T-helper 2 cell treated with Interferon-gamma antibody and Interleukin-4, amounts not matched to agents 5 μg/mL and 100 μg/mL, for 36 hours (primary cell): ENCODE measurements at regions not wholly inside any gene's neighbourhood (a gene's known extent, or its start where the extent isn't known, plus 50 kb on each side); places are given as distances from the start of the nearest gene placed in this dataset.
A peak's percentile ranks its signal among the peaks of the same experiment; 100 is the strongest.

Source experiments
- DNase-seq: peaks from one replicate; pipeline ENCODE4 v3.0.0; 2021; ENCODE audit warnings: low spot score
- H3K27ac Mint-ChIP-seq: one replicate; pipeline ENCODE4 v1.8.0; 2021; ENCODE audit warnings: mild to moderate bottlenecking, mixed read lengths
- H3K27me3 Mint-ChIP-seq: one replicate; pipeline ENCODE4 v1.8.0; 2021; ENCODE audit warnings: low read depth, mixed read lengths
- H3K36me3 Mint-ChIP-seq: one replicate; pipeline ENCODE4 v1.8.0; 2021; ENCODE audit warnings: low read depth, mixed read lengths
- H3K4me1 Mint-ChIP-seq: one replicate; pipeline ENCODE4 v1.8.0; 2021; ENCODE audit warnings: low read depth, mixed read lengths
- H3K4me3 Mint-ChIP-seq: one replicate; pipeline ENCODE4 v1.8.0; 2022; ENCODE audit warnings: mild to moderate bottlenecking, moderate library complexity, mixed read lengths
- H3K9me3 Mint-ChIP-seq: one replicate; pipeline ENCODE4 v1.8.0; 2021; ENCODE audit warnings: mixed read lengths

- H3K4me3 Mint-ChIP-seq = no peak overlapping the region
- DNase-seq = no peak
- no peaks in the 10 kb centered on the region for H3K4me1 Mint-ChIP-seq
- no peak overlapping the region for H3K27ac Mint-ChIP-seq
- no peaks in the 10 kb centered on the region for H3K27me3 Mint-ChIP-seq
- H3K36me3 Mint-ChIP-seq = no peaks in the 10 kb centered on the region
- no peaks in the 10 kb centered on the region for H3K9me3 Mint-ChIP-seq
Measured at GRCh38 chr4:182107931-182108330, 135.3 kb upstream of the TENM3 start.

GRCh38 chr4:182111586-182111985, 131.6 kb upstream of the TENM3 start:
- H3K9me3 Mint-ChIP-seq = no peaks in the 10 kb centered on the region
- DNase-seq = no peak
- no peaks in the 10 kb centered on the region for H3K36me3 Mint-ChIP-seq
- no peaks in the 10 kb centered on the region for H3K27me3 Mint-ChIP-seq
- H3K4me1 Mint-ChIP-seq = no peaks in the 10 kb centered on the region
- H3K27ac Mint-ChIP-seq = no peak overlapping the region
- no peak overlapping the region for H3K4me3 Mint-ChIP-seq

- Mint-ChIP-seq H3K4me1 (no peaks in the 10 kb centered on the region), H3K4me3 (no peak overlapping the region), H3K9me3 (no peaks in the 10 kb centered on the region), H3K27ac (no peak overlapping the region), H3K36me3 (no peaks in the 10 kb centered on the region), H3K27me3 (no peaks in the 10 kb centered on the region)
- no peak for DNase-seq
Measured at GRCh38 chr4:182113779-182114178, 129.4 kb upstream of the TENM3 start.

- no peak for DNase-seq
- Mint-ChIP-seq H3K4me3 (no peak overlapping the region), H3K27ac (no peak overlapping the region), H3K36me3 (no peaks in the 10 kb centered on the region), H3K9me3 (peaks cover 16% of the 10 kb centered on the region), H3K4me1 (no peaks in the 10 kb centered on the region), H3K27me3 (no peaks in the 10 kb centered on the region)
Measured at GRCh38 chr4:182124359-182124758, 118.8 kb upstream of the TENM3 start.

- H3K36me3 Mint-ChIP-seq = no peaks in the 10 kb centered on the region
- no peak overlapping the region for H3K4me3 Mint-ChIP-seq
- no peak for DNase-seq
- H3K4me1 Mint-ChIP-seq = no peaks in the 10 kb centered on the region
- peaks cover 11% of the 10 kb centered on the region for H3K9me3 Mint-ChIP-seq
- H3K27ac Mint-ChIP-seq = no peak overlapping the region
- H3K27me3 Mint-ChIP-seq = no peaks in the 10 kb centered on the region
Measured at GRCh38 chr4:182126096-182126495, 117.1 kb upstream of the TENM3 start.

GRCh38 chr4:182126603-182127002, 116.6 kb upstream of the TENM3 start:
- H3K27ac Mint-ChIP-seq = no peak overlapping the region
- no peaks in the 10 kb centered on the region for H3K27me3 Mint-ChIP-seq
- H3K4me1 Mint-ChIP-seq = no peaks in the 10 kb centered on the region
- no peaks in the 10 kb centered on the region for H3K36me3 Mint-ChIP-seq
- no peak overlapping the region for H3K4me3 Mint-ChIP-seq
- H3K9me3 Mint-ChIP-seq = peaks cover 11% of the 10 kb centered on the region
- DNase-seq = no peak

- H3K4me1 Mint-ChIP-seq = no peaks in the 10 kb centered on the region
- no peak overlapping the region for H3K27ac Mint-ChIP-seq
- H3K27me3 Mint-ChIP-seq = peaks cover 12% of the 10 kb centered on the region
- H3K4me3 Mint-ChIP-seq = no peak overlapping the region
- H3K9me3 Mint-ChIP-seq = no peaks in the 10 kb centered on the region
- H3K36me3 Mint-ChIP-seq = no peaks in the 10 kb centered on the region
- DNase-seq = no peak
Measured at GRCh38 chr4:182133033-182133432, 110.2 kb upstream of the TENM3 start.

- H3K4me3 Mint-ChIP-seq = no peak overlapping the region
- peaks cover 20% of the 10 kb centered on the region for H3K27me3 Mint-ChIP-seq
- DNase-seq = no peak
- H3K9me3 Mint-ChIP-seq = no peaks in the 10 kb centered on the region
- H3K36me3 Mint-ChIP-seq = no peaks in the 10 kb centered on the region
- no peak overlapping the region for H3K27ac Mint-ChIP-seq
- H3K4me1 Mint-ChIP-seq = peaks cover 2% of the 10 kb centered on the region
Measured at GRCh38 chr4:182134261-182134660, 108.9 kb upstream of the TENM3 start.

- peaks cover 36% of the 10 kb centered on the region for H3K27me3 Mint-ChIP-seq
- peaks cover 9% of the 10 kb centered on the region for H3K4me1 Mint-ChIP-seq
- no peaks in the 10 kb centered on the region for H3K9me3 Mint-ChIP-seq
- H3K4me3 Mint-ChIP-seq = no peak overlapping the region
- H3K27ac Mint-ChIP-seq = no peak overlapping the region
- no peaks in the 10 kb centered on the region for H3K36me3 Mint-ChIP-seq
- no peak for DNase-seq
Measured at GRCh38 chr4:182136201-182136600, 107.0 kb upstream of the TENM3 start.

- Mint-ChIP-seq H3K27me3 (peaks cover 48% of the 10 kb centered on the region), H3K4me3 (no peak overlapping the region), H3K9me3 (no peaks in the 10 kb centered on the region), H3K36me3 (no peaks in the 10 kb centered on the region), H3K27ac (no peak overlapping the region), H3K4me1 (peaks cover 11% of the 10 kb centered on the region)
- no peak for DNase-seq
Measured at GRCh38 chr4:182137343-182137742, 105.9 kb upstream of the TENM3 start.

- Mint-ChIP-seq H3K4me1 (peaks cover 19% of the 10 kb centered on the region), H3K36me3 (no peaks in the 10 kb centered on the region), H3K4me3 (peak overlapping the region; percentile 83), H3K27ac (no peak overlapping the region), H3K27me3 (peaks cover 64% of the 10 kb centered on the region), H3K9me3 (no peaks in the 10 kb centered on the region)
- no peak for DNase-seq
Measured at GRCh38 chr4:182139491-182139890, 103.7 kb upstream of the TENM3 start.

- no peak overlapping the region for H3K27ac Mint-ChIP-seq
- H3K36me3 Mint-ChIP-seq = no peaks in the 10 kb centered on the region
- H3K4me1 Mint-ChIP-seq = peaks cover 19% of the 10 kb centered on the region
- no peak for DNase-seq
- no peaks in the 10 kb centered on the region for H3K9me3 Mint-ChIP-seq
- H3K4me3 Mint-ChIP-seq = no peak overlapping the region
- H3K27me3 Mint-ChIP-seq = peaks cover 70% of the 10 kb centered on the region
Measured at GRCh38 chr4:182140547-182140946, 102.7 kb upstream of the TENM3 start.

GRCh38 chr4:182141061-182141460, 102.1 kb upstream of the TENM3 start:
- H3K27me3 Mint-ChIP-seq = peaks cover 74% of the 10 kb centered on the region
- no peaks in the 10 kb centered on the region for H3K36me3 Mint-ChIP-seq
- H3K9me3 Mint-ChIP-seq = no peaks in the 10 kb centered on the region
- no peak overlapping the region for H3K27ac Mint-ChIP-seq
- peaks cover 19% of the 10 kb centered on the region for H3K4me1 Mint-ChIP-seq
- H3K4me3 Mint-ChIP-seq = no peak overlapping the region
- DNase-seq = no peak

GRCh38 chr4:182142176-182143085, 100.8 kb upstream of the TENM3 start:
- H3K27me3 Mint-ChIP-seq = peaks cover 77% of the 10 kb centered on the region
- no peak for DNase-seq
- H3K4me3 Mint-ChIP-seq = peak overlapping the region; percentile 72
- peaks cover 19% of the 10 kb centered on the region for H3K4me1 Mint-ChIP-seq
- H3K27ac Mint-ChIP-seq = no peak overlapping the region
- H3K36me3 Mint-ChIP-seq = no peaks in the 10 kb centered on the region
- H3K9me3 Mint-ChIP-seq = no peaks in the 10 kb centered on the region
